NCI-H345 (cell line): ENCODE measurements at regions not wholly inside any gene's neighbourhood (a gene's known extent, or its start where the extent isn't known, plus 50 kb on each side); places are given as distances from the start of the nearest gene placed in this dataset.

ENCODE experiments used
- DNase-seq: peaks from one replicate; lab custom pipeline; 2025; lab: John Stamatoyannopoulos, UW

- peak; percentile 86 for DNase-seq
Observed at GRCh38 chr9:13552606-13553215, 273.2 kb upstream of the MPDZ start.

DNA sequence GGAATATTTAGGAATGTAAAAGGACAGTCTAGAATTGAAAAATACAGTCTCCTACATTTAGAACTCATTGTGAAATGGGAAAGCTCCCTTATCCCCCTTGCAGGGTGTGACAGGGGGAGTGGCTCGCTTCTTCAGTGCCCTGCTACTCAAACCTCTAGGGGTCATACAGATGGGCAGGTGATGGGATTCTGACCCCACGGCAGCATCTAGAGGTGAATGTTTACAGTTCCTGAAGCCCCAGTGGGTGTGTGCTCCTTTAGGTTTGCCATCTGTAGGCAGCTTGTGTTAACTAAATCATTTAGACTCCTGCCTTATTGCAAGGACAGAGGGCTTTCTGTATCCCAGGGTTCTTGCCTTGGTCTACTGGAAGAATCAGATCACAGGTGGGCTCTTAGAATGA is 271.0 kb upstream of the MPDZ start:
- DNase-seq, result no peak

DNA sequence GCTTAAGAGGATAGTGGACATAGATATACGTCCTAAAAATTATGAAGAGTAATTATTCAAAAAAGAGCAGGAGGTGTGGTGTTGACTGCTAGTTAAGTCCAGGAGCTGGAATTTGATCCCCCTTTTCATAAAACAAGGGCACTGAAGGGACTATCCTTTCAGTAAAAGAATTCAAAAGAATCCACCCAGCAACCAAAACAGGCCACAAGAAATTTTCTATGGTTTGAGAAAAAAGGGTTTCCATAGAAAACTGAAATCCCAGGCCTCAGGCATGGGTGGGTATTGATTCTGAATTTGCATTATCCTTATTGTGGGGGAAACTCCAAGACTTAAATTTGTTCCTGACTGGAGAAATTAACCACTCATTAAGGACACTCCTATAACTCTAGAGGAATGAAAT is 269.0 kb upstream of the MPDZ start:
- no peak for DNase-seq

- DNase-seq, result no peak
Observed at GRCh38 chr9:13535141-13535540, 255.6 kb upstream of the MPDZ start.

DNA sequence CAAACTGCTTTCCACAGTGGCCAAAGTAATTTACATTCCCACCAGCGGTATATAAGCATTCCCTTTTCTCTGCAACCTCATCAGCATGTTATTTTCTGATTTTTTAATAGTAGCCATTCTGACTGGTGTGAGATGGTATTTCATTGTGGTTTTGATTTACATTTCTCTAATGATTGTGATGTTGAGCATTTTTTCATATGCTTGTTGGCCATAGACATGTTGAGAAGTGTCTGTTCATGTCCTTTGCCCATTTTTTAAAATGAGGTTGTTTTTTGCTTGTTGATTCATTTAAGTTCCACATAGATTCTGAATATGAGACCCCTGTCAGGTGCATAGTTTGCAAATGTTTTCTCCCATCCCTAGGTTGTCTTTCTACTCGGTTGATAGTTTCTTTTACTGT is 254.5 kb upstream of the MPDZ start:
- DNase-seq, result no peak

DNA sequence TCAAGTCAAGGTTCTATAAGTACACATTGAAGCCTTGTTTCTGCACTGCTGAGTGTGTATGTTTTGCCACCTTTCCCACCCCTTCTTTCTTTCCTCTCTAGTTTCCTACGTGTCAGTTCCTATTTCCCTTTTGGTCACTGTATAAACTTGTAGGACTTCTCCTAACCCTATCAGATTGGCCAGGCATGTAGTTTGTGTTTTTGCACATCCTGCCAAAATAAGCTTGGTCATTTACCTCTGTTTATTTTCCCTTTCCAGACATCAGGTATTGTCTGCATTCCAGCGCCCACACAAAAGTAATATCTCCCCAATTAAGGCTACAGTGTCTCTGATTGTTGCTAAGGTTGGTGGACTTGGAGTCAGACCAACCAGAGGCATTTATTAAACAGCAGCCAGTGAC is 252.9 kb upstream of the MPDZ start:
- no peak for DNase-seq

DNA sequence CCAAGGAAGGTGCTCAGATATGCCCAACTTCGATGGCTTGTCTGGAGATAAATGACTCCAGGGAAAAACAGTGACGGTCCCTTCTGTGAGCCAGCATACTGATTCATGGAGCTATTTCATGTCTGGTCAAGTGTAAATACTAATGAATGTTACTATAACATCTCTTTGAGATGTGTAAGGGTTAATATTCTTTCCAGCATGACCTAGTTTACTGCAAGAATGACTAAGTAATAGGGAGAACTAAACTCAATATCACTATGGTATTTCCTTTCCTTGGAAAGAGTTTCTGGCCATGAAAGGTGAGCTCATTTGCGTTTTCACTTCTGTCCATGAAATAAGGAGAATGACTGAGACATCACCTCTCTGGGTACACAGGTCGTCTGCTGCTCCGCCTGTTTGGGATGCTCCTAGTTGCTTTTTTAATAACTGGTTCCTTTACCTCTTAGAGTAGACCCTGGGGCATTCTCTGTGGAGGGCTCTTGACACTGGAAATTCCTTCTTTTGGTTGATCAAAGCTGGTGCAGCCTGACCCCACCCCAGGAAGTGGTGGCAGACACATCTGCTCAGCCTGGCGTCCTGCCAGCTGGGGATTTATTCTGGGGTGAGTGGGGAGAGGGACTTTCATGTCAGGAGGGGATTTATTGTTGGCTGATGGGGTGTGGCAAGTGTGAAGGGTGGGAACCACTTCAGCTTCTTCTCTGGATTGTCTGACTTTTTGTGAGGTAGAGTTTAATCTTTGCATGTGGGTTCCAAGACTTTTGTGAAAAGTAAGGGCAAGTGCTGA is 250.0 kb upstream of the MPDZ start:
- peak; percentile 90 for DNase-seq

DNA sequence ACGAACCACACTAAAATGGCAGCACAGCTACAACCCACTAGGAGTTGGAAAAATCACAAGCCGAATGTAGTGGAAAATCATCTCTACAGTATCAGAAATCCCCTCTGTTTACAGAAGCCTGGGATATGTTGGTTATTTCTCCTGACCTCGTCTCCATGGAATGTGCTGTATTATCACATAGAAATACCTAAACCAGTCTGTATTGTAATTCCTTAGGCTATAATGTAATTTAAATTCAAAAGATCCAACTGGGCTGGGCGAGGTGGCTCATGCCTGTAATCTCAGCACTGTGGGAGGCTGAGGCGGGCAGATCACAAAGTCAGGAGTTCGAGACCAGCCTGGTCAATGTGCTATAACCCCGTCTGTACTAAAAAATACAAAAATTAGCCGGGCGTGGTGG is 244.8 kb upstream of the MPDZ start:
- DNase-seq, result no peak

- DNase-seq, result no peak
Observed at GRCh38 chr9:13520069-13520468, 240.6 kb upstream of the MPDZ start.

DNA sequence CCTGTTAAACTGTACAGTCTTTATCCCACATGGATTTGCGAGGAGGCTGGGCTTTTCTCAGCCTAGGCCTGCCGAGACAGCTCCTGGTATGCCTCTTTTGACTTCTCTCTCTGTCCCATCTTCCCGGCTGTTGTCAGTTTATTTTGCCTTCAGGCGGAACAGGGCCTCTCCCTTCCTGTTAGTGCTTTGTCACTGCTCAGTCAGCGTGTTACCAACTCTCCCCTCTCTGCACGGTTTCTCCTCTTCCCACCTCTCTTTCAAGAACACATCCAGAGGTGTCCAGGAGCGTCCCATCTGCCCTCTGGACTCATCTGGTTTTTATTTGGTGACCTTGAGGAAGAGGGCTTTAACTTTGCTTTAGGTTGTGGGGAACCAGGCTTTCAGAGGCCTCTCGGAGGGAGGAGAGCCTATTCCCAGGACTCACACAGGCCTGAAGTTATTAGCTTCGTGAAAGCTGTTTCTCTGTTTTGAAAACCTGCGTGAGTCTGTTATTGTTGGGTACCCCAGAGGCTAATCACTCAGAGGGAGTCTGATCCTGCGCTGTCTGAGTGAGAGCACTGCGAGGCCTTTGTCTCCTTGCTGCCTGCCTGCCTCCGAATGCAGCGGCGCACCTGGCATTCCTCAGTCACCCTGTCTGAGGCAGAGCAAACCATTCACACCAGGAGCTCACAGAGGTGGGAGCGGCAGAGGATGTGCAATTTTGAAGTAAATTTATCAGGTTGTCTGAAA is 234.4 kb upstream of the MPDZ start:
- DNase-seq, result peak; percentile 93

GRCh38 chr9:13513286-13513685 is 233.8 kb upstream of the MPDZ start:
- DNase-seq, result no peak

- DNase-seq, result no peak
Observed at GRCh38 chr9:13508681-13509080, 229.2 kb upstream of the MPDZ start.

DNA sequence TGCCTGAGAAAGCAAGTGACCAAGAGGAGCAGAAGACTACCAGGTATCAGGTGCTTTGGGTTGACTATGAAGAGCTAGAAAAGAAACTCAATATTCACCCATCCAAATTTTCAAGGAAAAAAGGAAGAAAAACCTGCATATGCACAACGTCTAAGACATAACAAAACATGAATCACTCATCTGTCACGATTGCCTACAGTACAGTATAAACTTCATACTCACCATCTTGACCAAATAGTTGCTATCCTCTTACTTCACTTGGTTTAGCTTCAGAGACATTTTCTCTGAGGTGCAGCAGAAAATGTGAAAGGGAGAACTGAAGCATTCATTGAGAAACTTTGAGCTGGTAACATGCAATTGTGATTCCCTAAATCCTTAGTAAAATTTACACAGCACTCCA is 228.6 kb upstream of the MPDZ start:
- no peak for DNase-seq

GRCh38 chr9:13505797-13506196 is 226.3 kb upstream of the MPDZ start:
- DNase-seq, result no peak

DNA sequence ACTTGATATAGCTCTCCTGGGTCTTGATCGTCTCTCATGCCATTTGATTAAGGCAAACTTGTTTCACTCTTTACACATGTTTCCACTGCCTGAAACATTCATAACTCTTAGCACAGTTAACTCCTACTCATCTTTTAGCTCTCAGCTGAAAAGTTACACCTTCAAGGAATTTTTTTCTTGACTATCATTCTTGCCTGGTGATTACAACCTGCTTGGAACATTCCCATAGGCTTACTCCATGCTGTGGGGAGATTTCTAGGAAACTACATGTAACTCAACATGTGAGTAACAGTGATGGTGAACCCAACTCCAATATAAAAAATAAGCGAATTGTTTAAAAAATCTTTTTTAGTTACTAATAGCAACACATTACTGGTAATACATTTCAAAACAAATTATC is 224.1 kb upstream of the MPDZ start:
- no peak for DNase-seq

DNA sequence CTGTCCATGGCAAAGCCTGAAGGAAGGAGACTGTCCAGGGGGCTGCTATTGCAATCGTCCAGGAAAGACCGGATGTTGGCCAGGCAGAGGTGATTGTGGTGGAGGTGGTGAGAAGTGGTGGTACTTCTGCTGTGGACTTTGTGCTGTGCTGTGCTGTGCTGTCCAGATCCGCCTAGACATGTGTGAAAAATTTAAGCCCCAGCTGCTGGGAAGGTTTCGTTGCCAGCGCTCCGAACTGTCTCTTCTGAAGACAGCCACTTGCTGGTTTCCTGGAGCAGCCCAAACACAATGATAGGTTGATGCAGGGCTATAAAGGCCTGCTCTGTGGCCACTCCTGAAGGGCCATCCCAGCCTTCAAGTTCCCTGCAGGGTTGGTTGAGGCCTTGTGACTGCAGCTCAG is 223.0 kb upstream of the MPDZ start:
- DNase-seq, result no peak

DNA sequence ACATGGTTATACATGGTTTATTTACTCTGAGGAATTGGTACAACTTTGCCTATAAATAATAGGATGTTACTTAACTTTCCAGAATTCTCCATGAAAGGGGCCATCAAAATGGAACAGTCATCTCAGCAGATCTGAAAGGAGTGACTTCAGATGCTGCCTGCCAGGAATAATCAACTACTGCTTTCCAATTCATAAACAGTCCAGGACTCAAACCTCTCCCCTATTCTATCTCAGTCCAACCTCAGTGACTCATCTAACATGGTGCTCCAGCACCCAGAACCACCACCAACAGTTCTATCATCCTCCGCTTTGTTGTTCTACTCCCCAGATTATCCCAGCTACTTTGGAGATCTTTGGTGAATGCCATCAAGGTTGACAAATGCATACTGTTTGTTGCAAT is 221.5 kb upstream of the MPDZ start:
- DNase-seq, result no peak

GRCh38 chr9:13500034-13500433 is 220.5 kb upstream of the MPDZ start:
- no peak for DNase-seq

- DNase-seq, result no peak
Observed at GRCh38 chr9:13493697-13494096, 214.2 kb upstream of the MPDZ start.

GRCh38 chr9:13491493-13492424 is 212.3 kb upstream of the MPDZ start:
- no peak for DNase-seq

- DNase-seq, result no peak
Observed at GRCh38 chr9:13491138-13491492, 211.6 kb upstream of the MPDZ start.

- no peak for DNase-seq
Observed at GRCh38 chr9:13487936-13488335, 208.4 kb upstream of the MPDZ start.
